ENCODE measurements at regions not wholly inside any gene's neighbourhood (a gene's known extent, or its start where the extent isn't known, plus 50 kb on each side); places are given as distances from the start of the nearest gene placed in this dataset.
"Not testable (repeated sequence)": the region's sequence is repeated elsewhere in the genome, so short reads cannot be mapped to it uniquely, and the experiment has no call there.

GRCh38 chr9:61817127-61817705 is 627.4 kb downstream of the SPATA31A7 start:
- not testable (repeated sequence) for H3K4me3 ChIP-seq (replicated peaks; ENCODE audit: low read depth, low read length); DNase-seq (ENCODE audit: low read depth)

GRCh38 chr9:61853624-61854259 is 663.9 kb downstream of the SPATA31A7 start:
- DNase-seq (ENCODE audit: low read depth); H3K4me3 ChIP-seq (replicated peaks; ENCODE audit: low read depth, low read length): not testable (repeated sequence)

- peak overlapping the region; percentile 24 for H3K4me3 ChIP-seq (replicated peaks; ENCODE audit: low read depth, low read length)
- DNase-seq (ENCODE audit: low read depth) = not testable (repeated sequence)
These were observed 664.4 kb downstream of the SPATA31A7 start for GRCh38 chr9:61854260-61854640.

GRCh38 chr9:61856283-61856682 is 666.4 kb downstream of the SPATA31A7 start:
- H3K4me3 ChIP-seq (replicated peaks; ENCODE audit: low read depth, low read length); DNase-seq (ENCODE audit: low read depth): not testable (repeated sequence)

GRCh38 chr9:61856858-61857453 is 667.1 kb downstream of the SPATA31A7 start:
- not testable (repeated sequence) for H3K4me3 ChIP-seq (replicated peaks; ENCODE audit: low read depth, low read length); DNase-seq (ENCODE audit: low read depth)

- H3K4me3 ChIP-seq (replicated peaks; ENCODE audit: low read depth, low read length) = not testable (repeated sequence)
These were observed 668.0 kb downstream of the SPATA31A7 start for GRCh38 chr9:61857709-61858351.

GRCh38 chr9:61862431-61862971 is 672.7 kb downstream of the SPATA31A7 start:
- not testable (repeated sequence) for H3K4me3 ChIP-seq (replicated peaks; ENCODE audit: low read depth, low read length); DNase-seq (ENCODE audit: low read depth)

More at GRCh38 chr9:61857709-61858351, 668.0 kb downstream of the SPATA31A7 start:
- DNase-seq (ENCODE audit: low read depth) = not testable (repeated sequence)

- DNase-seq (ENCODE audit: low read depth); H3K4me3 ChIP-seq (replicated peaks; ENCODE audit: low read depth, low read length): not testable (repeated sequence)
These were observed 674.6 kb downstream of the SPATA31A7 start for GRCh38 chr9:61864463-61864862.

GRCh38 chr9:61868965-61869364 is 679.1 kb downstream of the SPATA31A7 start:
- not testable (repeated sequence) for H3K4me3 ChIP-seq (replicated peaks; ENCODE audit: low read depth, low read length); DNase-seq (ENCODE audit: low read depth)

- DNase-seq (ENCODE audit: low read depth); H3K4me3 ChIP-seq (replicated peaks; ENCODE audit: low read depth, low read length): not testable (repeated sequence)
These were observed 682.5 kb downstream of the SPATA31A7 start for GRCh38 chr9:61872329-61872728.

Data from fibroblast of pulmonary artery (primary cell).